ENCODE measurements at regions not wholly inside any gene's neighbourhood (a gene's known extent, or its start where the extent isn't known, plus 50 kb on each side); places are given as distances from the start of the nearest gene placed in this dataset.
"Not testable (repeated sequence)": the region's sequence is repeated elsewhere in the genome, so short reads cannot be mapped to it uniquely, and the experiment has no call there.

- ATAC-seq (no peak), DNase-seq (no peak)
- intact Hi-C loops (cut with DNase I) = no loop called here
These were observed 55.7 kb upstream of the FAT3 start for GRCh38 chr11:92168936-92169335.

DNA sequence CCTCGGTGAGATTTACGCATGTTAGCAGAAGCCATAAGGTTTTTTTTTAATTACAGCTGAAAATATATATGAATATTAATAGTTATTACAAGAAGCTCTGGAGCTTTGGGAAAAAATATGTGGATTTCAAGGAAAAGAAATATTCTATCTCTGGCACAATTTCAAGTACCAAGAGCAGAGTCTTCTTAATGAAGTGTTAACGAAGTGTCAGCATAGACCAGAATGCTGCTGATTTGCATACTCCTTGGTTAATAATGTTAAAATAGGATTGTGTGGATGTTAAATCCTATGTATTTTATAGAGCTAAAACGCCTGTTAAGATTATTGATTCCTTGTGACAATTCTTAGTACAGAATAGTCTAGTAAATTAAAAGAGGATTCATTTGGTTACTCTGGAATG lies 57.0 kb upstream of the FAT3 start:
- DNase-seq = no peak
- ATAC-seq = no peak
- intact Hi-C loops (cut with DNase I) = no loop called here

GRCh38 chr11:92166335-92166734 lies 58.3 kb upstream of the FAT3 start:
- ATAC-seq = no peak
- no peak for DNase-seq
- intact Hi-C loops (cut with DNase I) = no loop called here

GRCh38 chr11:92163879-92164278 lies 60.7 kb upstream of the FAT3 start:
- DNase-seq (no peak), ATAC-seq (no peak)
- intact Hi-C loops (cut with DNase I) = no loop called here

DNA sequence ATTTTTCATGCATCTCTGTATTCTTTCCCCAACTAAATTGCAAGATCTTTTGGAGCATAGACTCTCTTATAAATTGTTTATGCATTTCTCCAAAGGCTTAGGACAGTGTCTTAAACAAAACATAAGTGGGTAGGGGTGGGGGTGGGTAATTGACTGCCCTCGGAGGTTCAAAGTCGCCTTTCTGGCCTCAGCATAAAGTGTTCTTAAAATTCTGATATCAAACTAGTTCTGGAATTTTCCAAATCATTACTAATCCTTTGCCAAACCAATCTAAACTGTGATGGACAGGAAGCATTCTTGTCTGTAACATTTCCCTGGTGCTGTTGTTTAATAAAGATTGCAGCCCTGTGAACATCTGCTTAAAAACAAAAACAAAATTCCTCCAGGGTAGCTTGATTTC lies 61.8 kb upstream of the FAT3 start:
- ATAC-seq (no peak), DNase-seq (no peak)
- intact Hi-C loops (cut with DNase I) = no loop called here

- intact Hi-C loops (cut with DNase I) = no loop called here
- ATAC-seq = no peak
- DNase-seq = no peak
These were observed 64.7 kb upstream of the FAT3 start for GRCh38 chr11:92159931-92160330.

GRCh38 chr11:92157390-92157789 lies 67.2 kb upstream of the FAT3 start:
- intact Hi-C loops (cut with DNase I); ATAC-seq; DNase-seq: not testable (repeated sequence)

DNA sequence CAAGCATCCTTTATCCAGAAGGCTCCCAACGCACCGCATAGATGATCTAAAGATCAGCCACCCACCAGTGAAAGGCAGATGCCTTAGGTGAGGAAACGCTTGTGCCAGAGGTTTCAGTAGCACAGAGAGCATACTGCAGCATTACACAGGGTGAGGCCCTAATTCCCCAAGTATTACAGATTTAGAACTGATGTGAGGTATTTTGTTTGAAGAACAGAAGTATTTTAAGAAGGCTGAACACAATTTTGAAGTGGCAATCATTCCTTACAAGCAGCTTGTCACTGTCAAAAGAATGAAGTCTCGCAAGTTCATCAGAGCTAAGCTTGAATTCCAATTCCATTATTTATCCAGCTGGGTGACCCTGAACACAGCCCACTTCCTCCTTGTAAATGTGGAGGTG lies 70.0 kb upstream of the FAT3 start:
- intact Hi-C loops (cut with DNase I) = no loop called here
- DNase-seq = no peak
- ATAC-seq = no peak

DNA sequence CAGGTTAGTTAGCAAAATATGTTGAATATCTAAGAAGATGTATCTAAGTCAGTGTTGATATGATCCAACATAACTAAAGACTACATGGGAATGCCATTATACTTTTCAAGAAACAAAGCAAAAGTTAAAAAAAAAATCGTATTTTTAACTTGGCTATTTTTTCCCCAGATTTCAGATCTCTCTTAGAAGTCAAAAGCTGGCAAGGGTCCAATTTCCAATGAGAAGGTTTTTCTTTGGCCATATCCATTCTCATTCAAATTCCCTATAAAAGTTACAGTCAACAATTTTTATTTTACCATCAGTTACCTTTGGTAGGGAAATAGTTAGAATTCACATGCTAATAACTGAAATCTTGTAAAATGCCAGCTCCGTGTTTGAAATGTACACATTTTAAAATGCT lies 70.5 kb upstream of the FAT3 start:
- ATAC-seq = no peak
- DNase-seq = no peak
- intact Hi-C loops (cut with DNase I) = no loop called here

GRCh38 chr11:92153542-92153941 lies 71.1 kb upstream of the FAT3 start:
- ATAC-seq (no peak), DNase-seq (no peak)
- intact Hi-C loops (cut with DNase I) = no loop called here

DNA sequence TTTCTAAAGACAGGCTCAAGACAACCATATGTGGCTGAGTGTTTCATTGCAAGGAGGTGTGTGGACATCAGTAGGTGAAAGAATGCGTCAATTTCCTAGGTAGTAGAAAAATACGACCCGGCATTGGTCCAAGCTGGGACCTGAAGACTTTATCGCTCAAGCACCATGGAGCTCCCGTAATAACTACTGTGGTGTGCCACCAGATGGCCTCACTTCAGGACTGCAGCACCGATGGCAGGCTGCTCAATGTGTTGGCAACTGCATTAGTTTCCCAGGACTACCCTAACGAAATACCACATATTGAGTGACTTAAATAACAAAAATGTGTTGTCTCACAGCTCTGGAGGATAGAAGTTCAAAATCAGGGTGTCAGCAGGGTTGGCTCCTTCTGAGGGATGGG lies 72.4 kb upstream of the FAT3 start:
- DNase-seq (no peak), ATAC-seq (no peak)
- intact Hi-C loops (cut with DNase I) = no loop called here

DNA sequence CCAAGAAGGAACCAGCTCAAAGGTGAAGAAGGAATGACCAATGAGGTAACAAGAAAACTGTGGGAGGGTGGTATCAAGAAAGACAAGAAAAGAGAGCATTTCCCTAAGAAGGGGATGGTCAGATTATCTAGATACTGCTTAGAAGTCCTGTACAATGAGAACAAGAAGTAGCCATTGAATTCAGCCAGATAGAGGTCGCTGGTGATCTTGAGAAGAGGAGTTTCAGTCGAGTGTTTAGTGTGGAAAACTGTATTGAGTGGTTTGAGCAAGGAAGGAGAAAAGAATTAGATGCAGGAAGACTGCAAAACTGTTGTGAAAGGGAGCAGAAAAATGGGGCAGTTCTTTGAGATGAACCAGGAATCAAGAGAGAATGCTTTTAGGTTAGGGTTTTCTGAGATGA lies 74.6 kb upstream of the FAT3 start:
- no peak for ATAC-seq
- intact Hi-C loops (cut with DNase I) = no loop called here
- no peak for DNase-seq

DNA sequence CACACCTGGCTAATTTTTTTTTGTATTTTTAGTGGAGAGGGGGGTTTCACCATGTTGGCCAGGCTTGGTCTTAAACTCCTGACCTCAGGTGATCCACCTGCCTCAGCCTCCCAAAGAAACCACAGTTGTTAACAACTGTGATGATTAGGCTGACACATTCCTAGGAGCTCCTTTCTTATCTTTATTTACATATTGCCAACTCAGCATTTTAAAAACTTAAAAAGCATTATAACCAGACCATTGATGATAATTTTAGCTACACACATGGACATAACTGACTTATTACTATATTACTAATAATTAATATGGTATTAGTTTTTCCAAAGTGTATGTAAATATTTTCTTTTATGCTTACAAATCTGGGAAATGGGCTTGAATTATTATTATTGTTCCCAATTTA lies 82.9 kb upstream of the FAT3 start:
- intact Hi-C loops (cut with DNase I) = no loop called here
- ATAC-seq (no peak), DNase-seq (no peak)

DNA sequence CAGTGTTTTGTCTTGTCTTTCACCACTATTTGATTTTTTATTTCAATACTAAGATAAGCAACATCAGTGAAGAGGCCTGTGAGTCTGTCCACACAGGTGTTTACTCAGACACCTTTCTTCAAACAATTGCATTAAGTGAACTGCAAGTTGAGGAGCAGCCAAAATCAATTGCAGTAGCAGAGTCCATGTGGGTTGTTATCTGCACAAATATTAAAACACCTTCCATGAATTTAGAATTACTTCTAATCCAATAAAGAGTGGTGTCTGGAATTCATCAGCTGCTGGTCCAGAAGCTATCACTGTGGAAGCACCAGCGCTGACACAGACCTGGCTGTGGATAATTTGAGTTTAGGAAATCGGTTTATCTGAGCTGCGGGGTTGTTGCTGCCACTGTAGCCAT lies 83.5 kb upstream of the FAT3 start:
- DNase-seq = no peak
- peak in 1 of 2 donors; percentile 47 for ATAC-seq
- intact Hi-C loops (cut with DNase I) = no loop called here

DNA sequence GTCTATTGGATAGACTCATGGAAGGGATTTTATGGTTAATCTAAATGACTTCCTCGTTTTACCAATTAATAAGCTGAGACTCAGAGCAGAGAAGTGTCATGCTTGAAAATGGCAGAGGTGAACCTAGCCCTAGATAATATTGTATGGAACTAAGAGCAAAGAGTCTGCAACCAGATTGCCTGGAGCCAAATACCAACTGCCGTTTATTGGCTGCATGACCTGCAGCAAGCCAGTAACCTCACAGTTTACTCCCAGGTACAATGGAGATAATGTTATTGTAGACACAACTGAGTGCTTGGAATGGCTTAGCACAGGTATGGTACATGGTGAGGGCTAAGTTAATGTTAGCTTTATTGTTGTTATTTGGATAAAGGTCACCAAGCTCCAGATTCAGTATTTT lies 84.6 kb upstream of the FAT3 start:
- intact Hi-C loops (cut with DNase I) = no loop called here
- DNase-seq (no peak), ATAC-seq (no peak)

GRCh38 chr11:92138296-92138695 lies 86.3 kb upstream of the FAT3 start:
- intact Hi-C loops (cut with DNase I) = no loop called here
- DNase-seq = no peak
- no peak for ATAC-seq

DNA sequence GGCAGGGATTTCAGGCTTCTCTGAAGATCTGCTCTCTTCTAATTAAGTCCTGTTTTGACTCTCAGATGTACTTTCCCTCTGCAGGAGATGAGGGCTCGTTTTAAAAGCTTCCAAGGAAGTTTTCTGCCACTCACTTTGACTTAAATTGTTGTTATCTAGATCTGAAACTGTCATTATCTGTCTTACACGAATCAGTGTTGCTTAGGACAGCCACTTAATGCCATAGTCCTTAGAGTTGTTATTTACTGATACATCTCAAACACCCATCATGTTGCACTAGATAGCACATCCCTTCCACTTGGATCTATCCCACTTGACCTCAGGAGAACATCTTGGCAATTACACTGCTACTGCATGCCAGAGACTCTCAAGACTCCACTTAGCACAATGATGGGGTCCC lies 86.9 kb upstream of the FAT3 start:
- intact Hi-C loops (cut with DNase I) = no loop called here
- ATAC-seq = no peak

GRCh38 chr11:92136797-92137196 lies 87.8 kb upstream of the FAT3 start:
- no peak for ATAC-seq

More for the DNA sequence above, 86.9 kb upstream of the FAT3 start:
- DNase-seq = no peak

GRCh38 chr11:92131289-92131865 lies 93.2 kb upstream of the FAT3 start:
- DNase-seq (no peak), ATAC-seq (no peak)
- intact Hi-C loops (cut with DNase I) = no loop called here

More at GRCh38 chr11:92136797-92137196, 87.8 kb upstream of the FAT3 start:
- no peak for DNase-seq
- intact Hi-C loops (cut with DNase I) = no loop called here

GRCh38 chr11:92130421-92130831 lies 94.2 kb upstream of the FAT3 start:
- intact Hi-C loops (cut with DNase I) = no loop called here
- DNase-seq = no peak
- no peak for ATAC-seq

- intact Hi-C loops (cut with DNase I) = no loop called here
- ATAC-seq (no peak), DNase-seq (no peak)
These were observed 94.8 kb upstream of the FAT3 start for GRCh38 chr11:92129811-92130210.

- ATAC-seq = no peak
- no peak for DNase-seq
- intact Hi-C loops (cut with DNase I) = no loop called here
These were observed 96.6 kb upstream of the FAT3 start for GRCh38 chr11:92128026-92128425.

Data from left cardiac atrium (tissue), 4 donors.